ENCODE measurements at regions not wholly inside any gene's neighbourhood (a gene's known extent, or its start where the extent isn't known, plus 50 kb on each side); places are given as distances from the start of the nearest gene placed in this dataset.

DNA sequence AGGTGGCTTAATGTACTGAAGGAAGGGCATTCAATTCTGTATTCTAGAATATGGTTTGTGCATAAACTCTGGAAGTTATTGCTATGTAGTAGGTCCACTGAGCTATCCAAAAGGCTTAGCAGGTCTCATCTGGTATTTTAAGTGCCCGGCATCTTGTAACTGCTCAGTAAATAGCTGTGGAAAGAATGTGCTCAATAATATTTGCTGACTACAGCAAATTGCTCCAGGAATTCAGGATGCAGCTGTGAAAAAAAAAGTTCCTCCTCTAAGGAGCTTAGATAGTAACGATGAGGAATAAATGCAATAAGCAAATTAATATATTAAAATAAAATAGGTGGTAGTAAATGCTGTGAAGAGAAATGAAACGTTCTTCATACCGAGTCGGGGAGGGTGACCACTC lies 857.1 kb downstream of the AACS start:
- no peaks in the 10 kb centered on the region for H3K4me1 ChIP-seq (ENCODE audit: insufficient read depth, poor library complexity, severe bottlenecking)
- TF ChIP-seq, protein P1, sequence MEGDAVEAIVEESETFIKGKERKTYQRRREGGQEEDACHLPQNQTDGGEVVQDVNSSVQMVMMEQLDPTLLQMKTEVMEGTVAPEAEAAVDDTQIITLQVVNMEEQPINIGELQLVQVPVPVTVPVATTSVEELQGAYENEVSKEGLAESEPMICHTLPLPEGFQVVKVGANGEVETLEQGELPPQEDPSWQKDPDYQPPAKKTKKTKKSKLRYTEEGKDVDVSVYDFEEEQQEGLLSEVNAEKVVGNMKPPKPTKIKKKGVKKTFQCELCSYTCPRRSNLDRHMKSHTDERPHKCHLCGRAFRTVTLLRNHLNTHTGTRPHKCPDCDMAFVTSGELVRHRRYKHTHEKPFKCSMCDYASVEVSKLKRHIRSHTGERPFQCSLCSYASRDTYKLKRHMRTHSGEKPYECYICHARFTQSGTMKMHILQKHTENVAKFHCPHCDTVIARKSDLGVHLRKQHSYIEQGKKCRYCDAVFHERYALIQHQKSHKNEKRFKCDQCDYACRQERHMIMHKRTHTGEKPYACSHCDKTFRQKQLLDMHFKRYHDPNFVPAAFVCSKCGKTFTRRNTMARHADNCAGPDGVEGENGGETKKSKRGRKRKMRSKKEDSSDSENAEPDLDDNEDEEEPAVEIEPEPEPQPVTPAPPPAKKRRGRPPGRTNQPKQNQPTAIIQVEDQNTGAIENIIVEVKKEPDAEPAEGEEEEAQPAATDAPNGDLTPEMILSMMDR (IDR thresholded peaks at IDR 0.05; ENCODE audit: poor library complexity, severe bottlenecking) = no peak
- H3K27me3 ChIP-seq (ENCODE audit: insufficient read depth, poor library complexity, severe bottlenecking) = no peaks in the 10 kb centered on the region
- H3K27ac ChIP-seq (ENCODE audit: poor library complexity, severe bottlenecking) = no peak overlapping the region
- no peak overlapping the region for H3K4me3 ChIP-seq (ENCODE audit: severe bottlenecking)
- ATAC-seq (ENCODE audit: low read depth) (no peak), DNase-seq (ENCODE audit: low spot score) (no peak)
- no peaks in the 10 kb centered on the region for H3K36me3 ChIP-seq (ENCODE audit: low read depth)
- H3K9me3 ChIP-seq (ENCODE audit: severe bottlenecking) = no peaks in the 10 kb centered on the region

DNA sequence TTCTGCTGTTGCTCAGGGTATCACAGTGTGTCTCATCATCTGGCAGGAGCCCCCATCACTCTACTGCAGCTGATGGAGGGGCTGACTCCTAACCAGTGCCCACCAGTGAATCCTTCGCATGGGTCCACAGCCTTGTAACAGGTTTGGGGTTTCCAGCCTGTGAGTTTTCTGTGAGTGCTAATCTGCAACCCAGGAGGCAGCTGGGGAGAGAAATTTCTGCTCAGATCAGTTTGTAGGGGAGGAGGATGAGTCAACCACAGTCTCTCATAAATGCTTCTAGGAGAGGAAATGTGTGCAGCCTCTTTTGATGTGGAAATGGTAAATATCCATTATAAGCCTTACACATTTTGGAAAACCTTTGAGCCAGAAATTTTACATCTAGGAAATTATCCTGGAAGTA lies 871.3 kb downstream of the AACS start:
- no peaks in the 10 kb centered on the region for H3K9me3 ChIP-seq (ENCODE audit: severe bottlenecking)
- no peak overlapping the region for H3K27ac ChIP-seq (ENCODE audit: poor library complexity, severe bottlenecking)
- DNase-seq (ENCODE audit: low spot score) = no peak
- no peaks in the 10 kb centered on the region for H3K4me1 ChIP-seq (ENCODE audit: insufficient read depth, poor library complexity, severe bottlenecking)
- H3K4me3 ChIP-seq (ENCODE audit: severe bottlenecking) = no peak overlapping the region
- no peaks in the 10 kb centered on the region for H3K27me3 ChIP-seq (ENCODE audit: insufficient read depth, poor library complexity, severe bottlenecking)
- H3K36me3 ChIP-seq (ENCODE audit: low read depth) = no peaks in the 10 kb centered on the region
- ATAC-seq (ENCODE audit: low read depth) = no peak
- TF ChIP-seq, protein P1 (IDR thresholded peaks at IDR 0.05; ENCODE audit: poor library complexity, severe bottlenecking) = no peak

DNA sequence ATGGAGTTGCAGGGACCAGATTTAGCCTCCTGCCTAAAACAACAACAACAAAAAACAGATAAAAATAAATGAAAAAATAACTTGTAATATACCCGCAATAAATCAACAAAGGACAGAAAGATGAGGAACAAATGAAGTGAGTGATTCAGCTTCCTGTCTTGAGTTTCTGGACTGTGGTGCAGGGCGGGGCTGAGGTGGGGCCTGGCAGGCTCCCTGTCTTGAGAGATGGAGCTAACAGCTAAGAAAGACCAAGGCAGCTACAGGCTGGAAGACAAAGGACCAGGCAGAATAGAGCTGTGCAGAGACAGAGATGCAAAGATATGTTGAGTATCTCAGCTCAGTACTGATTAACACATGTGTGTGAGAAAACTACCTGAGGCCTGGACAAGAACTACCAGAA lies 879.2 kb downstream of the AACS start:
- H3K9me3 ChIP-seq (ENCODE audit: severe bottlenecking) = no peaks in the 10 kb centered on the region
- no peaks in the 10 kb centered on the region for H3K36me3 ChIP-seq (ENCODE audit: low read depth)
- ATAC-seq (ENCODE audit: low read depth) = peak; percentile 72
- peaks cover 7% of the 10 kb centered on the region for H3K4me1 ChIP-seq (ENCODE audit: insufficient read depth, poor library complexity, severe bottlenecking)
- TF ChIP-seq, protein P1 (IDR thresholded peaks at IDR 0.05; ENCODE audit: poor library complexity, severe bottlenecking) = no peak
- H3K27me3 ChIP-seq (ENCODE audit: insufficient read depth, poor library complexity, severe bottlenecking) = no peaks in the 10 kb centered on the region
- no peak overlapping the region for H3K4me3 ChIP-seq (ENCODE audit: severe bottlenecking)
- no peak for DNase-seq (ENCODE audit: low spot score)
- H3K27ac ChIP-seq (ENCODE audit: poor library complexity, severe bottlenecking) = no peak overlapping the region

DNA sequence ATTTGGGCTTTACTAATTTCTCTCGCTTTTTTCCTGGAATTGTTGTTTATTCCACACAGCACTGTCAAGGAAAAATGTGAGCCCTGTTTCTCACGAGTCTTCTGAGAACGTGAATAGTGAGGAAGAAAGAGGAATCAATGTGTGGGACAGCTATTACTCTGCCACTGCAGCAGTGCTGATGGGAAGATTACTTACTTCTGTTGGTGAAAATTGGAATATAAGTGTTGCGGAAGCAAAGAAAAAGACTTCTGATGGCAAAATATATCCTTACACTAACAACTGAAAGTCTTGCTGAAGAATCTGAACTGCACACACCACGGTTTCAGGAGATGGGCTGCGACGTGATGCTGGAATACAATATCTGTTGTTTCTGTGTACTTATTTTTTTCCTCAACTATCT lies 884.2 kb downstream of the AACS start:
- peaks cover 2% of the 10 kb centered on the region for H3K4me1 ChIP-seq (ENCODE audit: insufficient read depth, poor library complexity, severe bottlenecking)
- TF ChIP-seq, protein P1 (IDR thresholded peaks at IDR 0.05; ENCODE audit: poor library complexity, severe bottlenecking) = no peak
- H3K9me3 ChIP-seq (ENCODE audit: severe bottlenecking) = no peaks in the 10 kb centered on the region
- no peak overlapping the region for H3K4me3 ChIP-seq (ENCODE audit: severe bottlenecking)
- no peak overlapping the region for H3K27ac ChIP-seq (ENCODE audit: poor library complexity, severe bottlenecking)
- no peak for ATAC-seq (ENCODE audit: low read depth)
- DNase-seq (ENCODE audit: low spot score) = no peak
- no peaks in the 10 kb centered on the region for H3K27me3 ChIP-seq (ENCODE audit: insufficient read depth, poor library complexity, severe bottlenecking)
- no peaks in the 10 kb centered on the region for H3K36me3 ChIP-seq (ENCODE audit: low read depth)

DNA sequence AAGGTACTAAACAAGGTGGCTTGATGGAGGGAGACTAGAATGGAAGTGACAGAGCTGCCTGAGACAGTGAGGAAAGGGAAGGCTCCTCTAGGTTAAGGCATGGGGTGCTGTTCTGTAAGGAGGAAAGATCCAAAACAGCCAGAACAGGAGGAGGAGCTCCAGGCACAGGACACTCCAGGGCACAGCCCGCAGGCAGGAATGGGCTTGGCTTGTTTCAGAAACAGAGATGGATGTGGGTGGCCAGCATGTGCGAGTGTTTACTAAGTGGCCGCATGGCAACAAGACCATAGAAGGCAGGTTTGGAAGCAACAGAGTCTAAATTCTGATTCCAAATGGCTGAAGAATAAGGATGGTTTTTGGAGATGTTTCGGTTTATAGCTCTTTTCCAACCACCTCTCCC lies 889.1 kb downstream of the AACS start:
- no peak overlapping the region for H3K4me3 ChIP-seq (ENCODE audit: severe bottlenecking)
- H3K27me3 ChIP-seq (ENCODE audit: insufficient read depth, poor library complexity, severe bottlenecking) = no peaks in the 10 kb centered on the region
- H3K9me3 ChIP-seq (ENCODE audit: severe bottlenecking) = no peaks in the 10 kb centered on the region
- ATAC-seq (ENCODE audit: low read depth) (no peak), DNase-seq (ENCODE audit: low spot score) (no peak)
- no peaks in the 10 kb centered on the region for H3K36me3 ChIP-seq (ENCODE audit: low read depth)
- no peaks in the 10 kb centered on the region for H3K4me1 ChIP-seq (ENCODE audit: insufficient read depth, poor library complexity, severe bottlenecking)
- no peak overlapping the region for H3K27ac ChIP-seq (ENCODE audit: poor library complexity, severe bottlenecking)
- TF ChIP-seq, protein P1 (IDR thresholded peaks at IDR 0.05; ENCODE audit: poor library complexity, severe bottlenecking) = no peak
